ENCODE measurements at regions not wholly inside any gene's neighbourhood (a gene's known extent, or its start where the extent isn't known, plus 50 kb on each side); places are given as distances from the start of the nearest gene placed in this dataset.

DNA sequence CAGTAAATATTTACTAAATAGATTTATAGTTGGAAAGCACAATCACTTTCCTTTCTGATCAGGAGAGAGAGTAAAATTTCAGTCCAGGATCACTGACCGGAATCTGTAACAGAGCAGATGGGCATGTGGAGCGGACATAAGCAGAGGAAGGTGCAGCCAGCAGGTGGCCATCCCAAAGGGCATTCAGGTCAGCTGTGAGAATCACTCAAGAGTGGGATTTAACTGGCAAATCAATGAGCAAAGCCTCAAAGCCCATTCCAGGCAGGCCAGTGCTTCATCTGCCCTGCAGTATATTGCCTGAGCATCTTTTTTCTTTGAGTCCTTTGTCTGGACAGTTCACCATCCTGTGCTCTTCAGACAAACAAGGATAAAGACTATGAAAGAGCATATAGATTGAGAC is 166.4 kb upstream of the SLC14A2 start:
- no peak for FAIRE-seq
- H4K20me1 ChIP-seq (replicated peaks; ENCODE audit: control insufficient read depth, extremely low read depth, insufficient read depth, low read length) = no peaks in the 10 kb centered on the region
- H3K9me1 ChIP-seq (replicated peaks; ENCODE audit: control insufficient read depth, extremely low read depth, insufficient read depth, low read length) = no peaks in the 10 kb centered on the region
- no TSS peak for BruUV-seq (replicated peaks)
- no peak for DNase-seq (ENCODE audit: low read depth, low spot score)
- TF ChIP-seq EZH2 (IDR thresholded peaks at IDR 0.05; ENCODE audit: borderline replicate concordance, low read depth, low read length, severe bottlenecking) (no peak), JUN (IDR thresholded peaks at IDR 0.05; ENCODE audit: borderline replicate concordance, insufficient read depth, insufficient read length, low read depth) (no peak), MYC (IDR thresholded peaks at IDR 0.05; ENCODE audit: low read depth, low read length) (no peak), POLR2A (IDR thresholded peaks at IDR 0.05; ENCODE audit: low read depth, low read length) (no peak), FOS (IDR thresholded peaks at IDR 0.05; ENCODE audit: borderline replicate concordance, insufficient read depth, low read length) (no peak)
- H3K9ac ChIP-seq (replicated peaks; ENCODE audit: extremely low read depth, insufficient read depth, low read length) = no peak overlapping the region
- H3K36me3 ChIP-seq (ENCODE audit: control insufficient read depth in 2 of 2, extremely low read depth in 1 of 2, insufficient read depth in 2 of 2, low read length in 2 of 2) = no peaks in the 10 kb centered on the region
- dilution Hi-C loops (cut with MboI; ENCODE audit: extremely low pct_ligation_motif_present, low sequenced_read_pairs) = no loop called here
- H2AFZ ChIP-seq (ENCODE audit: low read depth, low read length) = no peak overlapping the region
- no peaks in the 10 kb centered on the region for H3K9me3 ChIP-seq (replicated peaks; ENCODE audit: control insufficient read depth, insufficient read depth, low read length)
- no peak overlapping the region for H3K27ac ChIP-seq (ENCODE audit: insufficient read depth, low read depth, low read length)
- CTCF ChIA-PET = no interaction called here
- H3K79me2 ChIP-seq (ENCODE audit: control insufficient read depth, insufficient read depth, low read length) = no peaks in the 10 kb centered on the region
- H3K4me3 ChIP-seq (replicated peaks in 1 of 3; ENCODE audit: insufficient read depth in 1 of 3, low read depth in 1 of 3, low read length in 3 of 3) = no peak overlapping the region
- H3K4me2 ChIP-seq (ENCODE audit: insufficient read depth, low read length) = no peak overlapping the region
- POLR2A ChIA-PET = no interaction called here
- H3K27me3 ChIP-seq (ENCODE audit: control insufficient read depth in 2 of 2, insufficient read depth in 2 of 2, low read length in 2 of 2) = no peaks in the 10 kb centered on the region
- intact Hi-C loops (cut with micrococcal nuclease) = no loop called here
- H3K4me1 ChIP-seq (ENCODE audit: control insufficient read depth, extremely low read depth, insufficient read depth, low read length) = no peaks in the 10 kb centered on the region

DNA sequence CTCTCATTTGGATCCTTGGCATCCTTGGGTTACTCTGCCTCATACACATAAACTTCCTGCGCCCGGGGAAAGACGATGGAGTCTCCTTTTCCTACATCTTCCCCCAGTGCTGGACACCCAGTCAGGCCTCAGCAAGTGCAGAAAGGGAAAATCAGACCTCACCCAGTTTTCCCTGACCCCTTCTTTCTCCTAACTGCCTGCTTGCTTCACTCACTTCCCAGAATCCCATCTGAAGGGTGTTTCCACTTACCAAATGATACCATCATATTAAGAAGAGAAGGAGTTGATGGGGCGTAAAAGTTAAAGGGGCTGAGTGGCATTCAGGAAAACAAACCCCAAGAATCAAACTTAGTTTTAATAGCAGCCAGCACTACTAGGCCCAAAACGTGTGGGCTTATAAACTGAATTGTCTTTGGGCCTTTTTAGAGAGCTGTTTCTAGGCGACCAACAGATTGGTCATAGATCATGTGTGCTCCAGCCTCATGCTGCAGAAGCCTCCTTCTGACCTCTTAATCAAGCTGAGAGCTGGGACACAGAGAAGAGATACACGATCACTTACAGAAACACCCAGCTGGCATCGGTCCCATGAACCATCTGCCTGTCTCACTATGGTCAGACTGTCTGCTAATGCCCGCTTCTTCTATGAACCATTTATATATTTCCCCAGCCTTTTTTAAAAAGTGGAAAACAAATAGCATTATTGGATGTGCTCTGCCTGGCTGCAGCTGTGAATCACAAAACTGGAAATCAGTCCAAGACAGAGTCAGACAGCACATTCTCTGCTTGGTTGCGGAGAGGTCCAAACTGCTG is 165.7 kb upstream of the SLC14A2 start:
- no peaks in the 10 kb centered on the region for H3K27me3 ChIP-seq (ENCODE audit: control insufficient read depth in 2 of 2, insufficient read depth in 2 of 2, low read length in 2 of 2)
- DNase-seq (ENCODE audit: low read depth, low spot score) (no peak), FAIRE-seq (no peak)
- TF ChIP-seq GATA2 (IDR thresholded peaks at IDR 0.05; ENCODE audit: insufficient read depth, insufficient read length, low read depth, low read length) = no peak
- no peak overlapping the region for H3K27ac ChIP-seq (ENCODE audit: insufficient read depth, low read depth, low read length)
- H3K4me2 ChIP-seq (ENCODE audit: insufficient read depth, low read length) = no peak overlapping the region
- dilution Hi-C loops (cut with MboI; ENCODE audit: extremely low pct_ligation_motif_present, low sequenced_read_pairs) = no loop called here
- no peaks in the 10 kb centered on the region for H3K36me3 ChIP-seq (ENCODE audit: control insufficient read depth in 2 of 2, extremely low read depth in 1 of 2, insufficient read depth in 2 of 2, low read length in 2 of 2)
- H3K9me3 ChIP-seq (replicated peaks; ENCODE audit: control insufficient read depth, insufficient read depth, low read length) = no peaks in the 10 kb centered on the region
- intact Hi-C loops (cut with micrococcal nuclease) = no loop called here
- no peaks in the 10 kb centered on the region for H3K9me1 ChIP-seq (replicated peaks; ENCODE audit: control insufficient read depth, extremely low read depth, insufficient read depth, low read length)
- no peak overlapping the region for H3K9ac ChIP-seq (replicated peaks; ENCODE audit: extremely low read depth, insufficient read depth, low read length)
- H2AFZ ChIP-seq (ENCODE audit: low read depth, low read length) = no peak overlapping the region
- no peaks in the 10 kb centered on the region for H4K20me1 ChIP-seq (replicated peaks; ENCODE audit: control insufficient read depth, extremely low read depth, insufficient read depth, low read length)
- no peaks in the 10 kb centered on the region for H3K4me1 ChIP-seq (ENCODE audit: control insufficient read depth, extremely low read depth, insufficient read depth, low read length)
- BruUV-seq (replicated peaks) = no TSS peak
- CTCF ChIA-PET = no interaction called here
- POLR2A ChIA-PET = no interaction called here
- no peak overlapping the region for H3K4me3 ChIP-seq (replicated peaks in 1 of 3; ENCODE audit: insufficient read depth in 1 of 3, low read depth in 1 of 3, low read length in 3 of 3)
- H3K79me2 ChIP-seq (ENCODE audit: control insufficient read depth, insufficient read depth, low read length) = no peaks in the 10 kb centered on the region

Data from endothelial cell of umbilical vein (primary cell).